HG03159 (cell line): ENCODE measurements at regions not wholly inside any gene's neighbourhood (a gene's known extent, or its start where the extent isn't known, plus 50 kb on each side); places are given as distances from the start of the nearest gene placed in this dataset.

ENCODE experiments used
- ATAC-seq: cut with Tn5 transposase; IDR thresholded peaks from one replicate; pipeline ENCODE4 v1.9.1; 2021; ENCODE audit warnings: mild to moderate bottlenecking, moderate library complexity; ENCODE audit not compliant: unreplicated experiment

GRCh38 chr4:147303873-147304229 is 177.0 kb upstream of the EDNRA start:
- ATAC-seq, result no peak

DNA sequence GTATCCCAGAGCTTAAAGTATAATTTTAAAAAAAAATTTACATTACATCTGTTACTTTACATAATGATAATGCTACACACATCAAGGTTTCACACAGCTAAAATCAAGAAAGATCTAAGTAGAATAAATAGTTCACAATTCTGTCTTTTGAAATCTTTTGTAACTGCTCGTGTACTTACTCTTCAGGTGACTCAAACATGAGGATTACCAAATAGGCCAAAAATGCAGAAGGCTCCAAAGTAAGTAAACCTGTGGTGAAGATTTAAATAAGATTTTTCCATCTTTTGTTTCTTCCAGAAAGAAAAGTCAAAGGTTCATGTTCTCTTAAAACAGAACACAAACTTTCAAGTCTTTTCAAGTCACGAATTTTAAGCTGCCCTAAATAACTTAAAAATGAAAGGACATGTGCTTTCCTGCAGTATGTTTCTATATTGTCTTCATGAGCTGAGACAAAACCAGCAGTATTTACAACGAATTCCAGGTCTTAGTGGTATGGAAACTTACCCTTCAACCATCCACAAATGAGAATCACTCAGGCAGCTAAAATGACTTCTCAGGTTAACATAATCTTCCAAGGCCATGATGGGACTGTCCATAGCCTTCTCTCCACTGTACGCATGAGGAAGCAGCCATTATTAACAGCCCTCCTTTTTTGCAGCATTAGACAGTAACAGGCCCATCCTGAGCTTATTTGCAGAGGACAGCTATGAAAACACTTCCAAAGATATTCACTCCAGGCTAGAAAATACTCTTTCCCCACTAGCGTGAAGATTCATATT is 172.8 kb upstream of the EDNRA start:
- ATAC-seq, result no peak

GRCh38 chr4:147309434-147309833 is 171.5 kb upstream of the EDNRA start:
- ATAC-seq, result no peak

- no peak for ATAC-seq
These were observed 170.6 kb upstream of the EDNRA start for GRCh38 chr4:147310312-147310711.

DNA sequence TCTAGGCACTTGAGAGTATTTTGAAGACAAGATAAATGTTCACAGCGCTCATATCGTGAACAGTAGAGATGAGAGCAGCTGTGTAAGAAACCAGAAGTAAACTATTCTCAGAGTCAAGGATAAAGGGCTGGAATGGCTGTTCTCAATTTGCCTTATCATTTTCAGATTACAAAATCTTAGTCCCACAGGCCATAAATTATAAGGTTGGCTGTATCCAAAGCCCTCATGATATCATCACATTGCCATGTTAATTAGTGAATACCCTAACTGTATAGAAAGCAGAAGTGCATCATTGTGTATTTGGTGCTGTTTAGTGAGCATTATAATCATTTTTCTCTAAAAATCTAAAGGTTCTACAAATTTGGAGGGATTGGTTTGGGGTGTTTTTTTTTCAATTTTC is 168.9 kb upstream of the EDNRA start:
- ATAC-seq, result no peak

- no peak for ATAC-seq
These were observed 168.4 kb upstream of the EDNRA start for GRCh38 chr4:147312376-147313046.

- no peak for ATAC-seq
These were observed 167.8 kb upstream of the EDNRA start for GRCh38 chr4:147313108-147313507.

DNA sequence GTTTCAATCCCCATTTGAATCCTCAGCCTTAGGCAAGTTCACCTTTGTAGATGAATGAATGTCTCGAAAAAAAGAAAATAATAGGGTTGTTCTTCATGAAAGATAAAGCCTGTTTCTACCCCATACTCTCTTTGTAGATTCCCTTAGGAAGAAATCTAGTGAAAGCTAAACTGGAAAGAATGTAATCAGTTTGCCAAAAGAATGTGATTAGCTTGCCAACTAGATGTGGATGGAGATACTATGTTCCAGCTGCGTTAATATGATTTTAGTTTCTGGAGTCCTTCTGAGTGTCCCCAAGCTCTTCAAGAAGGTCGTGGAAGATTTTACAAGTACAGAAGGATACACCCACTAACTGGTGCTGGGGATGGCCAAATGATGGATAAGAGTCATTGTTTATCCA is 162.3 kb upstream of the EDNRA start:
- no peak for ATAC-seq

DNA sequence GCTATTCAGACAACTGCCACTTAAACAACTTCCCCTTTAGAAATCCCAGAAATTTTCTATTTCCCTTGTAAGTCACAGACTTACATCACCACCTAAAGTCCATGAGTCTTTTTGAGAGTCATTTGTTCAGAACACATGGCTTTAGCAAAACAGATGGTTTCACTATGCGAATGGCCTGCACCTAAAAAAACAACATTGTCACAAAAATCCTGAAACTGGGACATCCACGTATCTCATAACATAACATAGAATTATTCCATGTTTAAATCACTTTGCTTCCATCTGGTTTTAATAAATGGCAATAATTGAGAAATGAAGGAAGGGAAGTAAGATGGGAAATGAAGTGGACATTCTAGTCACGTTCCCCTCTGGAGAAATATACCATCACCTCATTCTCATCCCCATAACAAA is 155.3 kb upstream of the EDNRA start:
- no peak for ATAC-seq

DNA sequence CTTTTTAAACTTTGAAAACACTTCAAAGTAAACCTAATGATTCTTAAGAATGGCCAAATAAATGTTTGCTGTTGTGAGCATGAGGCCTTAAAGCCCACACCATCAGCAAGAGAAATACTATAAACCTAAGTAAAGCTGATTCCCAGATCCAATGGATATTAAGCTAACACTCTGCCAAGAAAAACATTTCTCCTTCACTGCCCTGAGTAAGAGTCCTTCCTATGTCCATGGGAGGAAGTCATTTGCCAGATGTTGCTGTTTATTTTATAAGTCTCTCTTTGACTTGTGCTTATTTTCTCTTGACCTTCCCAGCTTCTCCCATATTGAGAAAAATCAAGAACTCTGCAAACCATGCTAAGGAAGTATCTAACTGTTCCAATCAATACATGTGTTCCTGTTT is 154.3 kb upstream of the EDNRA start:
- ATAC-seq, result no peak

DNA sequence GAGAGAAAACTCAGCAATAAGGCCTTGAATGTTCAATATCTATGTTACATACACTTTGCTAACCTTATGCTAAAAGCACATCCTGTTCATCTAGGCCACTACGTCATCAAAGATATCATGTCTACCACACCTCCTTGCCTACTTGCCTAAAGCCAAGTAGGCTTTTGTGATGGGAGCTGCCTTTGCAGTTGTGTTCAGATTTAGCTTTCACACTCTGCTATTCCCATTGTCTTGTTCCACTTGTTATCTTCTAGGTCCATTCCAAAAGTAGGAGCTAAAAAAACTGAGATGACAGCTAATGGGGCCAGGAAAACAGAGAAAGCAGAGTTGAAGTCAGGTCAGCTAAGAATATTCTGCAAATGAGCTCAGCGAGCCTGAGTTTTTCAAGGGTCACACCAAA is 153.6 kb upstream of the EDNRA start:
- no peak for ATAC-seq

DNA sequence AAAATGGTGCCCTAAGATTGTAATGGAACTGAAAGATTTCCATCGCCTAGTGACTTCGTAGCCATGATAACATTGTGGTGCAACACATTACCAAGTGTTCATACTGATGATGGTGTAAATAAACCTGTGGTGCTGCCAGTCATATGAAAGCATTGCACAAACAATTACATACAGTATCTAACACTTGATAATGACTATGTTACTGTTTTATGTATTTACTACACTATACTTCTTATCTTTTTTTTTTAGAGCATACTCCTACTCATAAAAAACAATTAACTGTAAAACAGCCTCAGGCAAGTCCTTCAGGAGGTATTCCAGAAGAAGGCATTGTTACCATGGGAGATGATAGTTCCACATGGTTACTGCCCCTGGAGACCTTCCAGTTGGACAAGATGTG is 152.7 kb upstream of the EDNRA start:
- no peak for ATAC-seq

GRCh38 chr4:147328756-147329446 is 152.0 kb upstream of the EDNRA start:
- ATAC-seq, result no peak

DNA sequence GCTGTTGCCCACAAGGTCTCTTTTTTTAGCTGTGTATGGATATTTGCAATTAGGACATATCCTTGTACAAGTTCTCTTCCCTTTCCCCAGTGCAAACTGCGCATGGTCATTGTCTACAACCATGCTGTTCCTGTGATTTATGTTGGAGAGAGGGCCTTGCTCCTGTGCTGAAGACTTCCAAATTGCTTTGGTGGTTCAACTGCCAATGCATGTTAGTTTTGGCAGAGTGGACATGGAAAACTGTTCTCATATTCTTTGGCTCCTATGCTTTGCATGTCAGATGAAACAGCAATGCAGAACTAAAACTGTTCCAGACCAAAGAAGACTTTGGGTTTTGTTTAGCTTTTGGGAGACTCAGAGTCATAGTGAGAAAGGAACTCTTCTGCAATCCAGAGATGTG is 148.8 kb upstream of the EDNRA start:
- no peak for ATAC-seq

GRCh38 chr4:147334478-147334877 is 146.4 kb upstream of the EDNRA start:
- no peak for ATAC-seq

DNA sequence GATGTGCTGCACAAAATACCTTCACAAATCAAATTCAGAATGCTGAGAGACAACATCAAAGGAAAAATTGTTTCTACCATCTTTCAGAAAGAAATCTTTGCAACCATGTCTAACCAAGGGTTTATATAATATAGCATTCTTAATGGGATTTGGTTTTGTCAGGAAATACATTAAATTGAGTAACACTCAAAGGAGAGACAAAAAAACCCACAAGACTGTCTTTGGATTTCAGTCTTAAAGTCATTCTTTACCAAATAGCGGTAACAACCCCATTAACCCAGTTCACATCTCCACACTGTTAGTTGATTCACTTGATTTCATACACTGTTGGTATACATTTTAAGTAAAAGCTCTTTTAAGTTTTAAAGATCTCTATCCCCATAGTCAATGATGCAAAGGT is 145.7 kb upstream of the EDNRA start:
- ATAC-seq, result no peak

- no peak for ATAC-seq
These were observed 144.6 kb upstream of the EDNRA start for GRCh38 chr4:147336252-147336651.

DNA sequence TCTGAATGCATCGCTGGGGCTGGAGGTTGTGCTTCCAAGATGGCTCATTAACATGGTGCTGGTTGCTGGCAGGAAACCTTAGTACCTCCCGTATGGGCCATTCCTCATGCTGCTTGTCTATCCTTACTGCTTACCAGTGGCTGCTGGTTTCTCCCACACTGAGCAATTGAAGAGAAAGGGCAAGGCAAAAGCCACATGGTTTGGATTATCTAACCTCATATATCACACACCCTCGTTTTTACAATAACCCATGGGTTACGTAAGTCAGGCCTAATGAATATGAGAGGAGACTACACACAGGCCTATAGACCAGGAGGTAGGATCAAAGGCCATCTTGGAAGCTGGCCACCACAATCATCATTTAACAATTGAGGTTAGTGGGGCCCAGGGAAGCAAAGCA is 141.8 kb upstream of the EDNRA start:
- no peak for ATAC-seq

GRCh38 chr4:147340111-147340510 is 140.8 kb upstream of the EDNRA start:
- ATAC-seq, result no peak

DNA sequence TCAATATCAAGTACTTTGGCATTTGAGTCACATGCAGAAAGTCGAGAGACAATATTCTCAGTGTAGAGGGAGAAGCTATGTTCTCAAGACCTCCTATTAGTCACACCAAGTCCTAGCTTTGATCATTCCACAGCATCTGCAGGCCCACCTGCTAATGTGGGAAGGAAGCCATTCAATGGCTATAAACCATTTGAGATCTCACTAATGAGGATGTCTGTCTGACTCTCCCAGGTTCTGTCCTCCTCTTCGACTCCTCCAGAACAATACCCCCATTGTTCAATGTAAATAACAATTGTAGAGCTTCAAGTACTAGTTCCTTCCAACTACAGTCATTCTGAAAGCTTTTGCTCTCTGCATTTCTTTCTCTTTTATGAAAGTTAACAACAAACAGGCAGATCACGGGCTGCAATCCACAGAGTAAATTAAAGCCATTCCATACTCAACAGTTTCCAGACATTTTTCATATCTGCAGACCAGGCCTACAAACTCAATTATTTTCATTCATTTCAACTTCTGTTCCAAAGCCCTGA is 140.2 kb upstream of the EDNRA start:
- ATAC-seq, result no peak

- ATAC-seq, result no peak
These were observed 137.2 kb upstream of the EDNRA start for GRCh38 chr4:147343692-147344091.

- no peak for ATAC-seq
These were observed 135.2 kb upstream of the EDNRA start for GRCh38 chr4:147345662-147346061.
